Hepatocyte (in vitro differentiated cells): ENCODE measurements at regions not wholly inside any gene's neighbourhood (a gene's known extent, or its start where the extent isn't known, plus 50 kb on each side); places are given as distances from the start of the nearest gene placed in this dataset.

Experiments
- DNase-seq: peaks from one replicate; pipeline ENCODE4 v3.0.0-alpha.2; 2016; ENCODE audit warnings: low spot score
- H2AFZ ChIP-seq: fragments of 200-600 bp; sonication (generic); 2 replicates; pipeline ENCODE4 v1.6.0; 2016; ENCODE audit warnings: antibody characterized with exemption, mild to moderate bottlenecking
- H3K27ac ChIP-seq: fragments of 200-600 bp; sonication (generic); 2 replicates; pipeline ENCODE4 v1.5.1; 2016; ENCODE audit warnings: mild to moderate bottlenecking
- H3K27me3 ChIP-seq: fragments of 200-600 bp; sonication (generic); 2 replicates; pipeline ENCODE4 v1.6.1; 2016
- H3K36me3 ChIP-seq: fragments of 200-600 bp; sonication (generic); replicated peaks from 2 replicates; pipeline ENCODE4 v1.5.1; 2016; ENCODE audit warnings: low read depth; ENCODE audit not compliant: insufficient read depth
- H3K4me1 ChIP-seq: fragments of 200-600 bp; sonication (generic); 2 replicates; pipeline ENCODE4 v1.5.1; 2016; ENCODE audit warnings: mild to moderate bottlenecking, moderate library complexity; ENCODE audit not compliant: insufficient read depth
- H3K4me2 ChIP-seq: fragments of 200-600 bp; sonication (generic); 2 replicates; pipeline ENCODE4 v1.6.0; 2016
- H3K4me3 ChIP-seq: fragments of 200-600 bp; sonication (generic); 2 replicates; pipeline ENCODE4 v1.5.1; 2016; ENCODE audit warnings: mild to moderate bottlenecking
- H3K79me2 ChIP-seq: fragments of 200-600 bp; sonication (generic); 2 replicates; pipeline ENCODE4 v1.6.0; 2017; ENCODE audit warnings: mild to moderate bottlenecking
- H3K9me2 ChIP-seq: fragments of 200-600 bp; sonication (generic); replicated peaks from 2 replicates; pipeline ENCODE4 v1.6.0; 2017; ENCODE audit warnings: mild to moderate bottlenecking; ENCODE audit not compliant: insufficient read depth
- H3K9me3 ChIP-seq: fragments of 200-600 bp; sonication (generic); 2 replicates; pipeline ENCODE4 v1.5.1; 2016; ENCODE audit warnings: low read depth, mild to moderate bottlenecking
- H4K20me1 ChIP-seq: fragments of 200-600 bp; sonication (generic); 2 replicates; pipeline ENCODE4 v1.6.0; 2016; ENCODE audit warnings: mild to moderate bottlenecking; ENCODE audit not compliant: insufficient read depth, poor library complexity, severe bottlenecking
- CTCF ChIP-seq: fragments of 200-600 bp; sonication (generic); IDR thresholded peaks from 2 replicates; pipeline ENCODE4 v1.5.1; 2016; ENCODE audit warnings: antibody characterized with exemption, mild to moderate bottlenecking; ENCODE audit not compliant: poor library complexity
- EZH2 ChIP-seq: fragments of 200-600 bp; sonication (generic); IDR thresholded peaks from 2 replicates; pipeline ENCODE4 v1.6.1; 2016; ENCODE audit warnings: antibody characterized with exemption, mild to moderate bottlenecking, borderline replicate concordance
- EZH2phosphoT487 ChIP-seq: fragments of 200-600 bp; sonication (generic); IDR thresholded peaks from one replicate; pipeline ENCODE4 v1.6.1; 2018; ENCODE audit warnings: antibody characterized with exemption, mild to moderate bottlenecking, low read depth, moderate library complexity; ENCODE audit not compliant: unreplicated experiment, severe bottlenecking
- WGBS: methylation state at CpG from one replicate; pipeline ENCODE4 v1.1.6; 2016; ENCODE audit warnings: low lambda C conversion rate; ENCODE audit errors: missing lambda C conversion rate; 5-methylcytosine and 5-hydroxymethylcytosine counted together

- no peaks in the 10 kb centered on the region for H4K20me1 ChIP-seq
- no peak overlapping the region for H3K4me3 ChIP-seq
- no peak overlapping the region for H2AFZ ChIP-seq
- DNase-seq = no peak
- H3K36me3 ChIP-seq = no peaks in the 10 kb centered on the region
- H3K27me3 ChIP-seq = no peaks in the 10 kb centered on the region
- no peak overlapping the region for H3K4me2 ChIP-seq
- no peak overlapping the region for H3K27ac ChIP-seq
- WGBS = 88% methylated on average over 1 of the region's 1 CpG
- no peaks in the 10 kb centered on the region for H3K9me3 ChIP-seq
- TF ChIP-seq CTCF (no peak), EZH2phosphoT487 (no peak), EZH2 (no peak)
- no peaks in the 10 kb centered on the region for H3K79me2 ChIP-seq
- H3K9me2 ChIP-seq = no peaks in the 10 kb centered on the region
- H3K4me1 ChIP-seq = no peaks in the 10 kb centered on the region
Measured at GRCh38 chr3:96410006-96410730, 404.2 kb upstream of the EPHA6 start.

GRCh38 chr3:96416549-96417255 is 397.7 kb upstream of the EPHA6 start:
- Histone ChIP-seq H3K4me2 (no peak overlapping the region), H3K27ac (no peak overlapping the region), H3K27me3 (no peaks in the 10 kb centered on the region), H4K20me1 (no peaks in the 10 kb centered on the region), H3K4me1 (no peaks in the 10 kb centered on the region), H3K36me3 (no peaks in the 10 kb centered on the region), H3K4me3 (no peak overlapping the region), H3K9me3 (no peaks in the 10 kb centered on the region), H3K79me2 (no peaks in the 10 kb centered on the region), H2AFZ (no peak overlapping the region), H3K9me2 (no peaks in the 10 kb centered on the region)
- WGBS = 100% methylated on average over 5 of the region's 5 CpGs
- DNase-seq = no peak
- TF ChIP-seq EZH2phosphoT487 (no peak), CTCF (no peak), EZH2 (no peak)

- Histone ChIP-seq H3K36me3 (no peaks in the 10 kb centered on the region), H2AFZ (no peak overlapping the region), H3K9me2 (no peaks in the 10 kb centered on the region), H3K4me2 (no peak overlapping the region), H3K4me1 (no peaks in the 10 kb centered on the region), H3K4me3 (no peak overlapping the region), H3K9me3 (no peaks in the 10 kb centered on the region), H3K27ac (no peak overlapping the region), H3K27me3 (no peaks in the 10 kb centered on the region), H3K79me2 (no peaks in the 10 kb centered on the region), H4K20me1 (no peaks in the 10 kb centered on the region)
- DNase-seq = no peak
- TF ChIP-seq EZH2 (no peak), EZH2phosphoT487 (no peak), CTCF (no peak)
Measured at GRCh38 chr3:96428097-96428496, 386.3 kb upstream of the EPHA6 start.
